Epithelial cell of proximal tubule (primary cell): ENCODE measurements at regions not wholly inside any gene's neighbourhood (a gene's known extent, or its start where the extent isn't known, plus 50 kb on each side); places are given as distances from the start of the nearest gene placed in this dataset.

Experiments
- DNase-seq: peaks from one replicate; pipeline ENCODE4 v3.0.0-alpha.2; 2011; ENCODE audit warnings: low read depth
- H3K4me3 ChIP-seq: 2 replicates; pipeline ENCODE4 v1.5.1; 2011; ENCODE audit warnings: low read depth, mild to moderate bottlenecking, low read length
- TF ChIP-seq, protein P1 (sequence below): conservative IDR thresholded peaks from 2 replicates; pipeline ENCODE4 v1.5.1; 2012; ENCODE audit warnings: low read depth, mild to moderate bottlenecking, low read length

DNA sequence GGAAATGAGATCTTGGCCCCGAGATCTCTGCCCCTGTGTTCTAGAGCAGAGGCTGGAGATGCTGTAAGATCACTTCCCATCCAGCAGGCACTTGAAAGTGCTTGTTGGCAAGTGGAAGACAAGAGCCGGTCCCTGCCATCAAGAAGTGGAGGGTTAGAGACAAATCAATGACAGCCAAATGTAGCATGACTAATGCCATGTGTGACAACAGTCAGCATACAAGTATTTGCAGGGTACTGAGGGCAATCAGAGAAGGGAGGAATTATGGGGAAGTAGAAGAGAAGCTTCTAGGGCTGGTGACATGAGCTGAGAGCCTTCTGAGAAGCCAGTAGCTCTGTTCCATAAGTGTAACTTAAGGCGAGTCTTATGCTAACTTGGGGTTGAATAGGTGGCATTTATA, 58.6 kb downstream of the TMEM17 start:
- no peak for DNase-seq
- TF ChIP-seq, protein P1, sequence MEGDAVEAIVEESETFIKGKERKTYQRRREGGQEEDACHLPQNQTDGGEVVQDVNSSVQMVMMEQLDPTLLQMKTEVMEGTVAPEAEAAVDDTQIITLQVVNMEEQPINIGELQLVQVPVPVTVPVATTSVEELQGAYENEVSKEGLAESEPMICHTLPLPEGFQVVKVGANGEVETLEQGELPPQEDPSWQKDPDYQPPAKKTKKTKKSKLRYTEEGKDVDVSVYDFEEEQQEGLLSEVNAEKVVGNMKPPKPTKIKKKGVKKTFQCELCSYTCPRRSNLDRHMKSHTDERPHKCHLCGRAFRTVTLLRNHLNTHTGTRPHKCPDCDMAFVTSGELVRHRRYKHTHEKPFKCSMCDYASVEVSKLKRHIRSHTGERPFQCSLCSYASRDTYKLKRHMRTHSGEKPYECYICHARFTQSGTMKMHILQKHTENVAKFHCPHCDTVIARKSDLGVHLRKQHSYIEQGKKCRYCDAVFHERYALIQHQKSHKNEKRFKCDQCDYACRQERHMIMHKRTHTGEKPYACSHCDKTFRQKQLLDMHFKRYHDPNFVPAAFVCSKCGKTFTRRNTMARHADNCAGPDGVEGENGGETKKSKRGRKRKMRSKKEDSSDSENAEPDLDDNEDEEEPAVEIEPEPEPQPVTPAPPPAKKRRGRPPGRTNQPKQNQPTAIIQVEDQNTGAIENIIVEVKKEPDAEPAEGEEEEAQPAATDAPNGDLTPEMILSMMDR: no peak
- H3K4me3 ChIP-seq: no peak overlapping the region

DNA sequence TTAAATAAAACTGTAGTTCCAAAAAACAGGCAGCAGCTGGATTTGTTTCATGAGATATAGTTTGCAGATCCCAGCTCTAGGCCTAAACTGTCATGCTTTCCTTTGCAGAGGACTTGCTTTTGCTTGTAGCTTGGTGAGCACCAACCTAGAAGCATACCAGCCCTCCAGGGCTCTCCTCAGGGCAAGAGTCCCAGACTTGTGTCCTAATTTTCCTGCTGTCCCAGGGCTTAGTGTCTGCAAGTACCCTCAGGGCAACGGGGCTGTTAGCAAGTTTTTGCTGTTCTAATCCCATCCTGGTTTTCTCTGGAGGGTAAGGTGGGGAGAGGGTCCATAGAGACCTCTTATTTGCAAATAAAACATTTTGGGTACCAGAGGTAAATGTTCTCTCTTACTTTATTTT, 59.5 kb downstream of the TMEM17 start:
- no peak overlapping the region for H3K4me3 ChIP-seq
- no peak for DNase-seq
- TF ChIP-seq, protein P1: no peak

DNA sequence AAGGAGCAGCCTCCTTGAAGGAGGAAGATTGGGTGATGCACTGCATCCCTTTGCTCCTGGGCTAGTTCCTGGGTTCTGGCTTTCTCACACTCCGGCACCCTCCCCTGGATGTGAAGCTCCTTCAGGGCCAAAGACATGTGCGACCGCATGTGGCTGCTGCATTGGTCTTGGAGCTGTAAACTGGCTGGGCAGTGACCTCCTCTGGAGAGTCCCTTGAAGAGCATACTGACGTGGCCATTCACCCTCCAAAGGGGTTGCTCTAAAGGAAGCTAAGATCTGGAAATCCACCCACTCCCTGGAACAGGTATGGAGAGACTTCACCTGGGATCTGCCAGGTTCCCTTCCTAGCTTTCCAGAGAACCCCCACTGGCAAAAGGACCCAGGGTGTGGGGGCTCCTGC, 62.1 kb downstream of the TMEM17 start:
- no peak overlapping the region for H3K4me3 ChIP-seq
- no peak for DNase-seq
- TF ChIP-seq, protein P1: peak; percentile 7

DNA sequence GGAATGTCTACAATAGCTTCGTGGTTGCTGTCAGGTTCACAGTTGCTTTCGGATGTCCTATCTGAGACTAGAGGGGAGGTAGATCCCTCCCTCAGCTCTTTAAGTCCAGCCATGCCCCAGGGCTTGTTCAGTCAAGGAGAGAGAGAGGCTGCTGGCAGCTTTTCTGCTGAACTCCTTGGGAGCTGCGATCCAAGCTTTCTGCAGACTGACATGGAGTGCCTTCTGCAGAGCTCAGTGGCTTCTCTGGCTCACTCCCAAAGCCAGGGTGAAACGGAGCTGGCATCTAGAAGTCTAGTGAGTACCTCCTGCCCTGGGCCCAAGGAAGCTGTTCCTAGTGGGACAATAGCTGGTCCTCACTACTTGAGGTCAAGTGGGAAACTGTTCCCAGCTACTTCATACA, 62.5 kb downstream of the TMEM17 start:
- H3K4me3 ChIP-seq: no peak overlapping the region
- DNase-seq: no peak
- TF ChIP-seq, protein P1: no peak

DNA sequence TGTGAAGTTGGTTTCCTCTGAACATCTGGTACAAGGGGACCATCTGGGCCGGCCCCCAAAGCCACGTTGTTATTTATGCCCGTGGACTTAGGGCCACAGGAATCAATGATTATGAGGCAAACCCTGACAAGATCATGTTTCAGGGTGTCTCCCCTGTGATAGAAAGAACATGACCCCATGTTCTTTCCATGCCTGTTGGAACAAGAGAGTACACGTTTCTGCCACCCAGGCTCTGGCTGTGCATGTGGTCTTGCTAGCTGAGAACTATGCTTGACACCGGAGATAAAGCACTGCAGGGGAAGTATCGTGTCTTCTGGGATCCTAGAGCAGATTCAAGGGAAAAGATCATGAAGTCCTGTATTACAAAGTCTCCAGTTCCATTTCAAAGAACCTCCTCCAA, 64.2 kb downstream of the TMEM17 start:
- DNase-seq: no peak
- TF ChIP-seq, protein P1: no peak
- no peak overlapping the region for H3K4me3 ChIP-seq

DNA sequence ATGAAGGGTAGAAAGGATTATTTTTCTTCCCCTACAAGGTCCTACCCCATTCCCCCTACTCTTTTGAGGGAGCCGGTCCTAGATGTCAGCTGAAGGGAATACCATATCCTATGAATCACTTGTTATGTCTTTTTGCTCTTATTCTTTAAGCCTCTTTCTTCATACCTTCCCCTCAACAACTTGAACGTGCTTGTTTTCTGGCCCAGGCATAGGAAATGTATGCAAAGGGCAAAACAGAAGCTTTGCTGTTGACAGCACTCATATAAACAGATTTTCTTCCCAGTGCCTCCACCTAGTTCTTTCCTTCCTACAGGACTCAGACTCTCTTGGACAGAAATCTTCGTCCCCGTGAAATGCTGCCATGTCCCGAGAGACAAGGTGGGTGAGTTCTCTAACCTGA, 64.6 kb downstream of the TMEM17 start:
- DNase-seq: no peak
- TF ChIP-seq, protein P1: no peak
- no peak overlapping the region for H3K4me3 ChIP-seq

DNA sequence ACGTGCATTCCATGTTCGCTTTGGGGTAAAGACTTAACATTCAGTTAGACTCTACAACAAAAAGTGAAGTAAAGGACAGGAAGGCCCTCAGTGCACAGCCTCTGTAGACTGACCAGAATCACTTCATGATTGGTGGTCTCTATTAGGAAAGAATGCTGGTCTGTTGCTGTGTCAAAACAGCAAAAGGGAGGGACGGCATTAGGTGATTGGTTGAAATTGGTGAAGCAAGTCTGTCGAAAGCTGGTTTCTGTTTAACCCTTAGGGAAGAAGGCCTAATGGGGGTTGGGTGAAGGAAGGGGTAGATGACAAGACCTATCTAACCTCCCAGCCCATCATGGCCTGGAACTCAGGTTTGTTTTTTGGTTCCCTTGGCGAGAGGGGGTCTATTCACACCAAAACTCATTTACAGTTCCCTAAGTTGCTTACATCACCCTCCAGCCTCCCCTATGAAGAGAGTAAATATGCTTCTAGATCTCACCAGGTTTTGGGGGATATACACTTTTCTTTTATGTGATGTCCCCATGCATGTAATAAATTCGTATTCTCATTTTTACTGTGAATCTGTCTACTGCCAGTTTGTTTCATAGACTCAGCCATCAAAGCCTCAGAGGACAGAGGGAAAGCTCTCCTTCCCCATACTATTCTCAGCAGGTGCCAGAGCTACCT, 65.6 kb downstream of the TMEM17 start:
- H3K4me3 ChIP-seq: no peak overlapping the region
- no peak for DNase-seq
- TF ChIP-seq, protein P1: no peak
